ENCODE measurements at regions not wholly inside any gene's neighbourhood (a gene's known extent, or its start where the extent isn't known, plus 50 kb on each side); places are given as distances from the start of the nearest gene placed in this dataset.

DNA sequence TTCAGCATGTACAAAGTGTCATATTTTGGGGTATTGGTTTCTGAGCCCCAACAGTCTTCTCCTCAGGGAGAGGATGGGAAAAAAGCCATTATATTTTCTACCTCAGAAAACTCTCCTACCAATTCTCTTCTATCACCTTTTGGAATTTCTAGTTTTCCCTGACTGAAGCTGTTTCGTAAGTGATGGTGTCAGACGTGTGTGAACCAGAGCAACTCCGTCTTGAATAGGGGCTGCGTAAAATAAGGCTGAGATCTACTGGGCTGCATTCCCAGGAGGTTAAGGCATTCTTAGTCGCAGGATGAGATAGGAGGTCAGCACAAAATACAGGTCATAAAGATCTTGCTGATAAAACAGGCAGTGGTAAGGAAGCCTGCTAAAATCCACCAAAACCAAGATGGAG, 197.3 kb upstream of the C9orf72 start:
- TF ChIP-seq CTCF (IDR thresholded peaks at IDR 0.05) (no peak), POLR2A (IDR thresholded peaks at IDR 0.05) (no peak)

All from right lobe of liver (tissue), 4 donors.